Testis (tissue), 2 donors: ENCODE measurements at regions not wholly inside any gene's neighbourhood (a gene's known extent, or its start where the extent isn't known, plus 50 kb on each side); places are given as distances from the start of the nearest gene placed in this dataset.

Experiments
- DNase-seq: peaks from one replicate; pipeline ENCODE4 v3.0.0-alpha.2; 2019
- H3K27ac ChIP-seq, 2 donors: fragments of 200-600 bp; sonication (generic); one replicate each; pipeline ENCODE4 v1.5.1; 2019
- H3K27me3 ChIP-seq: fragments of 200-600 bp; sonication (generic); one replicate; pipeline ENCODE4 v1.5.1; 2019
- H3K36me3 ChIP-seq: fragments of 200-600 bp; sonication (generic); one replicate; pipeline ENCODE4 v1.5.1; 2017; ENCODE audit warnings: low read depth; ENCODE audit errors: missing control alignments
- H3K4me1 ChIP-seq: fragments of 200-600 bp; sonication (generic); one replicate; pipeline ENCODE4 v1.5.1; 2019
- H3K4me3 ChIP-seq, 2 donors: fragments of 200-600 bp; sonication (generic); one replicate each; pipeline ENCODE4 v1.5.1; 2017 to 2019
- H3K9me3 ChIP-seq: fragments of 200-600 bp; sonication (generic); one replicate; pipeline ENCODE4 v1.5.1; 2017
- POLR2A ChIP-seq: fragments of 450-650 bp; IDR thresholded peaks from one replicate; pipeline ENCODE4 v1.6.1; 2017; ENCODE audit warnings: antibody characterized with exemption, mild to moderate bottlenecking, moderate library complexity
- WGBS, 2 donors: methylation state at CpG; one replicate each; pipeline ENCODE4 v1.1.5; 2018; 5-methylcytosine and 5-hydroxymethylcytosine counted together
- intact Hi-C: fragments of 100-400 bp; cut with DNase I; formaldehyde crosslinking; loops from one replicate; pipeline ENCODE4 v1.15.1; 2023; ENCODE audit warnings: low total_unique reads
- TF ChIP-seq, protein P1 (sequence below), 3 experiments: fragments of 450-650 bp in 2 of 3; fragments of 200-600 bp in 1 of 3; sonication (generic) in 1 of 3; IDR thresholded peaks; one replicate each; pipeline ENCODE4 v1.5.1; 2016 to 2019; ENCODE audit warnings: antibody characterized with exemption in 3 of 3, mild to moderate bottlenecking in 2 of 3, moderate library complexity in 1 of 3

DNA sequence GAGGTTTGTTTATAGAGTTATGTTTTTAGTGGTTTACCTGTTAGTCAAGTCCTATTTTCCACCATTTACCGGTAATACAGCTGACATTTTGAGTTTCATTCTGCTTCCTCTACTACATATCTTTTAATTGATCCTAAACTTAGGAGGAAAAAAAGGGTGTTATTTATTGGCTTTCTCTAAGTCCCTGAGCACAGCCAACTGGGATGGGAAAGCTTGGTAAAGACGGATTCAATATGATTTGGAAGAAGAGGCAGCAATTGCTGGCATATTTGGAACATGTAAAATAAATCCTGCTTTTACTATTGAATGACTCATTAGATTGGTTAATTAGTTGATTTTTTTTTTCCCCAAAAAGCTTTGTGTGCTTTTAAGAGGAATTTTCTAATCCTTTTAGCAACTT, 475.7 kb downstream of the PRKD1 start:
- Histone ChIP-seq H3K4me3 (no peak overlapping the region), H3K4me1 (no peaks in the 10 kb centered on the region), H3K36me3 (no peaks in the 10 kb centered on the region), H3K27me3 (no peaks in the 10 kb centered on the region), H3K27ac (no peak overlapping the region), H3K9me3 (no peaks in the 10 kb centered on the region)
- 74 to 84% methylated on average over 2 of the region's 2 CpGs for WGBS, 2 donors
- TF ChIP-seq POLR2A: no peak
- TF ChIP-seq, protein P1, sequence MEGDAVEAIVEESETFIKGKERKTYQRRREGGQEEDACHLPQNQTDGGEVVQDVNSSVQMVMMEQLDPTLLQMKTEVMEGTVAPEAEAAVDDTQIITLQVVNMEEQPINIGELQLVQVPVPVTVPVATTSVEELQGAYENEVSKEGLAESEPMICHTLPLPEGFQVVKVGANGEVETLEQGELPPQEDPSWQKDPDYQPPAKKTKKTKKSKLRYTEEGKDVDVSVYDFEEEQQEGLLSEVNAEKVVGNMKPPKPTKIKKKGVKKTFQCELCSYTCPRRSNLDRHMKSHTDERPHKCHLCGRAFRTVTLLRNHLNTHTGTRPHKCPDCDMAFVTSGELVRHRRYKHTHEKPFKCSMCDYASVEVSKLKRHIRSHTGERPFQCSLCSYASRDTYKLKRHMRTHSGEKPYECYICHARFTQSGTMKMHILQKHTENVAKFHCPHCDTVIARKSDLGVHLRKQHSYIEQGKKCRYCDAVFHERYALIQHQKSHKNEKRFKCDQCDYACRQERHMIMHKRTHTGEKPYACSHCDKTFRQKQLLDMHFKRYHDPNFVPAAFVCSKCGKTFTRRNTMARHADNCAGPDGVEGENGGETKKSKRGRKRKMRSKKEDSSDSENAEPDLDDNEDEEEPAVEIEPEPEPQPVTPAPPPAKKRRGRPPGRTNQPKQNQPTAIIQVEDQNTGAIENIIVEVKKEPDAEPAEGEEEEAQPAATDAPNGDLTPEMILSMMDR (IDR thresholded peaks at IDR 0.05): no peak
- no peak for DNase-seq
- intact Hi-C loops: no loop called here

DNA sequence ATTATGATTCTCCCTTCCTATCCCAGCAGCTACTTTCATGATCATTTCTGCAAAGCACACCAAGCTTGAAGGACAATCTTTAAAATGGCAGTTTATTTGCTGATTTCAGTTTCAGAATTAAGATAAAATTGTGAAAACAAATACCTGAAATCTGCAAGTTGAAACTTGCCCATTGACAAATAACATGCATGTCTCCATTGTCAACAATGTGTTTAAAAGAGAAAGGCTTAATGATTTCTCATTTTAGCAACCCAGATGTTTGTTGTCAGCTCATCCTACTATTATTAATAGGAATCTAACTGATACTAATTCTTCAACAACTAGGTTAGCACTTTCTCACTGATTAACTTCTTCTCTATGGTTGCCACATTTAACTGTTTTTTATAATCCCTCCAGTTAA, 474.6 kb downstream of the PRKD1 start:
- no peaks in the 10 kb centered on the region for H3K27me3 ChIP-seq
- intact Hi-C loops: no loop called here
- H3K36me3 ChIP-seq: no peaks in the 10 kb centered on the region
- no peak overlapping the region for H3K27ac ChIP-seq
- H3K4me3 ChIP-seq: no peak overlapping the region
- DNase-seq: no peak
- no peaks in the 10 kb centered on the region for H3K9me3 ChIP-seq
- H3K4me1 ChIP-seq: no peaks in the 10 kb centered on the region
- no peak for TF ChIP-seq POLR2A
- TF ChIP-seq, protein P1 (IDR thresholded peaks at IDR 0.05): no peak

DNA sequence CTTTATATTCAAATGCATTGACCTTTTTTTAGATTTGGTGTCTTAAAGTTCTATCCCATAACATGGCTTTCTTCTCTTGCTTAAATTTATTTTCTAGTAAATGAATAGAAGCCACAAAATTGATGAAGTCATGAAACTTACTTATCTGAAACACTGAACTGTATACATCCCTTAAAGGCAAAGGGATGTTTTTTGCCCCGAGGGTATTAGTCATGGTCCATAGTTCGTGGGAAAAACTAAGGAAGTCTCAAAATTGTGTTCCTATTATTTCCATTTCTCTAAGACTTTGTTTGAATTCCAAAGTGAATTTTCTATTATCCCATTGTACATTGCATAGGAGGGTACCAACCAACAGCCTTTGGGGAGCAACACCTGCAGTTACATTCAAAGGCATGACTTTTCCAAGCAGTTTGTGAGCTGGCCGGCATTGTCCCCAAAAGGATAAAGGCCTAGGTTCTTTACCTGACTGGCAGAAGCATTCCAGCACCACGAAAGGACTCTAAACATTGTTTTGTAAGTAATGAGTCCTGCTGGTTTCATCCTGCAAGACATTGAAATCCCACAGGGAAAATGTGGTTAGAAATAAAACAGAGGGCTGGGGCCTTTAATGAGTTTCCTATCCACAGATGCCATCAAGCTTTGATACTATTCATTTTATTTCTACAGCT, 473.5 kb downstream of the PRKD1 start:
- WGBS, 2 donors: 78 to 86% methylated on average over 4 of the region's 4 CpGs
- H3K4me3 ChIP-seq: no peak overlapping the region

DNA sequence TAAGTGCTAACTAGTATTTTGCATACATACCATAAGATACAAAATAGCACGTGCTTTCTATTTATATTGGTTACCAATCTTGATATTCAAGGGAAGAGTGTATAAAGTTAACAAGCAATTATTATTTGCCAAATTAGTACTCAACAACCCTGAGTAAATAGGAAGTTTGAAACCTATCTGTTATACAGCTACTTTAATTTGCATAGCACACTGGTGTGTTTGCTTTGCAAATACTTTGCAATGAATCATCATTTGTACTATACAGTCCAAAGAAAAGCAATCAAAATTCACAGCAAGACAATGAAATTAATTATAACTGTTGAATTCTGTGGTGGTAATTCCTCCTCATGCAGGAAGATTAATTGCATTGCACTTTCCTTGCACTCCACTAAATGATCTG, 469.1 kb downstream of the PRKD1 start:
- no peaks in the 10 kb centered on the region for H3K36me3 ChIP-seq
- WGBS, 2 donors: 80 to 93% methylated on average over 1 of the region's 1 CpG
- intact Hi-C loops: no loop called here
- H3K27me3 ChIP-seq: no peaks in the 10 kb centered on the region
- H3K27ac ChIP-seq: no peak overlapping the region
- H3K4me1 ChIP-seq: no peaks in the 10 kb centered on the region
- DNase-seq: no peak
- TF ChIP-seq, protein P1 (IDR thresholded peaks at IDR 0.05): no peak
- TF ChIP-seq POLR2A: no peak
- no peak overlapping the region for H3K4me3 ChIP-seq
- no peaks in the 10 kb centered on the region for H3K9me3 ChIP-seq

More for the DNA sequence above, 473.5 kb downstream of the PRKD1 start:
- Histone ChIP-seq H3K27ac (no peak overlapping the region), H3K27me3 (no peaks in the 10 kb centered on the region), H3K9me3 (no peaks in the 10 kb centered on the region), H3K36me3 (no peaks in the 10 kb centered on the region), H3K4me1 (no peaks in the 10 kb centered on the region)
- DNase-seq: no peak
- intact Hi-C loops: no loop called here
- TF ChIP-seq, protein P1 (IDR thresholded peaks at IDR 0.05): no peak
- no peak for TF ChIP-seq POLR2A

DNA sequence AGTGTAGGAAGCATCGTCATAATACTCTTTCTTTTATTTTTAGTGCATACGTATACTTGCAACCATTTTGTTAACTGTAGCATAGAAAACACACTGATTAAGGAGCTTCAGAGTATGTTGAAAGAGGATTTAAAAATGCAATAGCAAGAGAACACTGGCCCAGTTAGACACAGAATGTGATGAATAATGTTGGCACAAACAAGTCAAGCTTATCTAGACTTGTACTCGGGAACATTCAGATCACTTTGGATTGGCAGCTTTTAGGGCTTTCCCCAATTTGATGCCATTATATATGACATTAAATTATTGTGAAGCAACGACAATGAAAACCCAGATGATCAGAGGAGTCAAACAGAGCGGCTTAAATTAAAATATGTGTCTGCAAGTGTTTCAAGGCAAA, 468.1 kb downstream of the PRKD1 start:
- TF ChIP-seq, protein P1 (IDR thresholded peaks at IDR 0.05): no peak
- no peak for TF ChIP-seq POLR2A
- H3K4me1 ChIP-seq: no peaks in the 10 kb centered on the region
- intact Hi-C loops: no loop called here
- no peaks in the 10 kb centered on the region for H3K36me3 ChIP-seq
- H3K27me3 ChIP-seq: no peaks in the 10 kb centered on the region
- H3K9me3 ChIP-seq: no peaks in the 10 kb centered on the region
- WGBS, 2 donors: 65 to 71% methylated on average over 5 of the region's 5 CpGs
- no peak for DNase-seq
- H3K27ac ChIP-seq: no peak overlapping the region
- H3K4me3 ChIP-seq: no peak overlapping the region
